H9 (cell line): ENCODE measurements at regions not wholly inside any gene's neighbourhood (a gene's known extent, or its start where the extent isn't known, plus 50 kb on each side); places are given as distances from the start of the nearest gene placed in this dataset.

Experiments
- DNase-seq: peaks from one replicate; pipeline ENCODE4 v3.0.0-alpha.2; 2017
- H2AFZ ChIP-seq: one replicate; pipeline ENCODE4 v1.6.1; 2013; ENCODE audit warnings: mild to moderate bottlenecking, low read length, control low read depth, moderate library complexity
- H2AK5ac ChIP-seq: 2 replicates; pipeline ENCODE4 v1.6.1; 2013; ENCODE audit warnings: low read length, control low read depth, mixed read lengths; ENCODE audit not compliant: insufficient read length
- H2BK120ac ChIP-seq: one replicate; pipeline ENCODE4 v1.6.1; 2013; ENCODE audit warnings: low read depth, mild to moderate bottlenecking, low read length, control low read depth, inconsistent platforms; ENCODE audit not compliant: poor library complexity, severe bottlenecking
- H2BK12ac ChIP-seq: 2 replicates; pipeline ENCODE4 v1.6.1; 2013; ENCODE audit warnings: low read length, control low read depth, mixed read lengths, low read depth; ENCODE audit not compliant: insufficient read length
- H2BK15ac ChIP-seq: 2 replicates; pipeline ENCODE4 v1.6.1; 2013; ENCODE audit warnings: low read depth, low read length, control low read depth
- H2BK20ac ChIP-seq: one replicate; pipeline ENCODE4 v1.6.1; 2013; ENCODE audit warnings: low read depth, mild to moderate bottlenecking, low read length, control low read depth, inconsistent platforms; ENCODE audit not compliant: poor library complexity, severe bottlenecking
- H2BK5ac ChIP-seq: 2 replicates; pipeline ENCODE4 v1.6.1; 2013; ENCODE audit warnings: low read length, control low read depth, mixed read lengths; ENCODE audit not compliant: insufficient read length
- H3K14ac ChIP-seq: 2 replicates; pipeline ENCODE4 v1.6.1; 2013; ENCODE audit warnings: low read length, control low read depth; ENCODE audit not compliant: insufficient read depth
- H3K18ac ChIP-seq: 2 replicates; pipeline ENCODE4 v1.6.1; 2013; ENCODE audit warnings: low read depth, mild to moderate bottlenecking, mixed read lengths, low read length, control low read depth; ENCODE audit not compliant: insufficient read length
- H3K23ac ChIP-seq: 2 replicates; pipeline ENCODE4 v1.6.1; 2013; ENCODE audit warnings: low read length, control low read depth, mixed read lengths, low read depth; ENCODE audit not compliant: insufficient read length
- H3K23me2 ChIP-seq: 2 replicates; pipeline ENCODE4 v1.6.1; 2013; ENCODE audit warnings: low read depth, mild to moderate bottlenecking, mixed read lengths, low read length, control low read depth; ENCODE audit not compliant: insufficient read length, poor library complexity, severe bottlenecking
- H3K27ac ChIP-seq: 2 replicates; pipeline ENCODE4 v1.5.1; 2013; ENCODE audit warnings: low read length, control low read depth, mixed read lengths, low read depth; ENCODE audit not compliant: insufficient read length
- H3K27me3 ChIP-seq: 2 replicates; pipeline ENCODE4 v1.6.1; 2013; ENCODE audit warnings: low read length, control low read depth, inconsistent platforms; ENCODE audit not compliant: insufficient read depth
- H3K4ac ChIP-seq: 2 replicates; pipeline ENCODE4 v1.6.1; 2013; ENCODE audit warnings: low read depth, mild to moderate bottlenecking, control low read depth, inconsistent platforms, low read length, moderate library complexity
- H3K4me1 ChIP-seq: 2 replicates; pipeline ENCODE4 v1.6.1; 2013; ENCODE audit warnings: low read length, control low read depth, inconsistent platforms; ENCODE audit not compliant: insufficient read depth
- H3K4me2 ChIP-seq: 2 replicates; pipeline ENCODE4 v1.6.1; 2013; ENCODE audit warnings: low read length, control low read depth, mixed read lengths; ENCODE audit not compliant: insufficient read length, insufficient read depth
- H3K56ac ChIP-seq: 2 replicates; pipeline ENCODE4 v1.6.1; 2013; ENCODE audit warnings: low read depth, mild to moderate bottlenecking, mixed read lengths, low read length, control low read depth; ENCODE audit not compliant: insufficient read length
- H3K79me1 ChIP-seq: 2 replicates; pipeline ENCODE4 v1.6.1; 2013; ENCODE audit warnings: low read depth, mild to moderate bottlenecking, moderate library complexity, low read length, control low read depth, inconsistent platforms; ENCODE audit not compliant: insufficient read depth, poor library complexity, severe bottlenecking
- H3K79me2 ChIP-seq: 2 replicates; pipeline ENCODE4 v1.6.1; 2013; ENCODE audit warnings: low read length, control low read depth, inconsistent platforms; ENCODE audit not compliant: insufficient read depth
- H3K9ac ChIP-seq: 2 replicates; pipeline ENCODE4 v1.6.1; 2013; ENCODE audit warnings: low read length, control low read depth, mixed read lengths; ENCODE audit not compliant: insufficient read length; ENCODE audit errors: extremely low read depth
- H3K9me3 ChIP-seq: one replicate; pipeline ENCODE4 v1.6.1; 2013; ENCODE audit warnings: low read depth, low read length, inconsistent platforms; ENCODE audit not compliant: control insufficient read depth
- H3T11ph ChIP-seq: one replicate; pipeline ENCODE4 v1.6.1; 2013; ENCODE audit warnings: mild to moderate bottlenecking, low read length, control low read depth, inconsistent platforms
- H4K20me1 ChIP-seq: one replicate; pipeline ENCODE4 v1.6.1; 2013; ENCODE audit not compliant: control insufficient read depth, insufficient read length, insufficient read depth
- H4K5ac ChIP-seq: 2 replicates; pipeline ENCODE4 v1.6.1; 2013; ENCODE audit warnings: low read depth, mild to moderate bottlenecking, mixed read lengths, low read length, control low read depth; ENCODE audit not compliant: insufficient read length
- H4K8ac ChIP-seq: replicated peaks from 2 replicates; pipeline ENCODE4 v1.6.1; 2013; ENCODE audit warnings: low read length, control low read depth, mixed read lengths, low read depth; ENCODE audit not compliant: insufficient read length
- H4K91ac ChIP-seq: 2 replicates; pipeline ENCODE4 v1.6.1; 2013; ENCODE audit warnings: low read depth, mild to moderate bottlenecking, moderate library complexity, mixed read lengths, low read length, control low read depth; ENCODE audit not compliant: insufficient read length
- H3K27ac Mint-ChIP-seq, 3 experiments: 2 replicates in 2 of 3; 3 replicates in 1 of 3; pipeline ENCODE4 v1.8.0; 2020 to 2021; ENCODE audit warnings: mixed read lengths in 3 of 3, mild to moderate bottlenecking in 1 of 3, moderate library complexity in 1 of 3
- H3K27me3 Mint-ChIP-seq: 2 replicates; pipeline ENCODE4 v1.8.0; 2021; ENCODE audit warnings: low read depth, mild to moderate bottlenecking, moderate library complexity, mixed read lengths
- H3K36me3 Mint-ChIP-seq, 3 experiments: 2 replicates in 2 of 3; 3 replicates in 1 of 3; pipeline ENCODE4 v1.8.0; 2020 to 2021; ENCODE audit warnings: low read depth in 3 of 3, mixed read lengths in 3 of 3; ENCODE audit not compliant: insufficient read depth in 1 of 3
- H3K4me1 Mint-ChIP-seq, 2 experiments: 2 replicates each; pipeline ENCODE4 v1.8.0; 2020; ENCODE audit warnings: mixed read lengths in 2 of 2
- H3K4me3 Mint-ChIP-seq, 2 experiments: 2 replicates in 1 of 2; 3 replicates in 1 of 2; pipeline ENCODE4 v1.8.0; 2020 to 2021; ENCODE audit warnings: mild to moderate bottlenecking in 2 of 2, mixed read lengths in 2 of 2, moderate library complexity in 1 of 2
- H3K9me3 Mint-ChIP-seq, 2 experiments: 2 replicates in 1 of 2; 3 replicates in 1 of 2; pipeline ENCODE4 v1.8.0; 2020; ENCODE audit warnings: mild to moderate bottlenecking in 2 of 2, mixed read lengths in 2 of 2, moderate library complexity in 1 of 2
- WGBS: extraction: QIAGEN DNeasy Blood & Tissue Kit; methylation state at CpG from one replicate; pipeline ENCODE4 v1.1.7; 2013; ENCODE audit warnings: missing lambda C conversion rate, low lambda C conversion rate, mixed read lengths; ENCODE audit not compliant: insufficient read length; ENCODE audit errors: extremely low coverage; 5-methylcytosine and 5-hydroxymethylcytosine counted together
- TF ChIP-seq, protein P1 (sequence below): fragments of 200-600 bp; sonication (generic); conservative IDR thresholded peaks from 3 replicates; pipeline ENCODE4 v1.8.0; 2021; ENCODE audit warnings: antibody characterized with exemption, mild to moderate bottlenecking

DNA sequence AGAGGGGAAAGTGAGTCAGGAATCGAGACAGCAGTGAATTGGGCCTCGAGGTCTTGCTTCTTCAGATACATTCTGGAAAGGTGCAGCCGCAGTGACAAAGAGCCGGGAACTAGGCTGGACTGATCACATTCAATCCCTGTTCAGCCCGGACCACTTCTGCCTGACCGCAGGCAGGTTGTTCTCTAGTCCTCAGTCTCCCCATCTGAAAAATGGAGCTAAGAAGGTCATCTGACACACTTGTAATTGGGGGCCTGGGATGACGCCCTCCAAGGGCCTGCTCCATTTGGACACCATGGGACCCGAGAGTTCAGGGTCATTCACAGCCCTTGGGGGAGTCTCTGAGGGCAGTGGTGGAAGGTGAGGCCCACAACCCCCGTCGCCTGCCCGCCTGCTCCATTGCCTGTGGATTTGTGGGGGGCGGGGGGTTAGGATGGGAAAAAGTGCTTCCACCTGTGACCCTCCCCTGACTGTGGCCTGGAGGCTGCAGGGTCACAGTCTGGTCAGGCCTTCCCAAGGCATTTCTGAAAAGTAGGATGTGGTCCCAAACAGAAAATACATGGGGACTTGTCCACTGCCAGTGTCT lies 87.9 kb upstream of the CSF3R start:
- Histone ChIP-seq H2AK5ac (no peak overlapping the region), H3K23me2 (no peaks in the 10 kb centered on the region), H3K14ac (no peak overlapping the region; the same call in 1 of the 2 replicates), H3K23ac (no peak overlapping the region), H3K79me2 (no peaks in the 10 kb centered on the region), H4K5ac (no peak overlapping the region), H2BK12ac (no peak overlapping the region), H3K4me1 (no peaks in the 10 kb centered on the region), H3K9ac (no peak overlapping the region), H3K9me3 (no peaks in the 10 kb centered on the region), H3K18ac (no peak overlapping the region), H4K20me1 (no peaks in the 10 kb centered on the region), H2BK120ac (no peak overlapping the region), H4K8ac (no peak overlapping the region), H3T11ph (no peak overlapping the region), H3K27me3 (no peaks in the 10 kb centered on the region), H2AFZ (no peak overlapping the region), H3K56ac (no peak overlapping the region), H2BK15ac (no peak overlapping the region), H3K27ac (no peak overlapping the region), H2BK20ac (no peak overlapping the region), H2BK5ac (no peak overlapping the region), H3K79me1 (no peaks in the 10 kb centered on the region), H4K91ac (no peak overlapping the region), H3K4me2 (no peak overlapping the region), H3K4ac (no peak overlapping the region)
- H3K4me3 Mint-ChIP-seq = no peak overlapping the region
- peaks cover 18 to 23% of the 10 kb centered on the region in 2 experiments for H3K4me1 Mint-ChIP-seq
- H3K9me3 Mint-ChIP-seq = no peaks in the 10 kb centered on the region
- no CpG with 5 or more reads among the region's 12 CpGs for WGBS
- H3K36me3 Mint-ChIP-seq = no peaks in the 10 kb centered on the region
- peaks cover 20% of the 10 kb centered on the region for H3K27me3 Mint-ChIP-seq
- TF ChIP-seq, protein P1, sequence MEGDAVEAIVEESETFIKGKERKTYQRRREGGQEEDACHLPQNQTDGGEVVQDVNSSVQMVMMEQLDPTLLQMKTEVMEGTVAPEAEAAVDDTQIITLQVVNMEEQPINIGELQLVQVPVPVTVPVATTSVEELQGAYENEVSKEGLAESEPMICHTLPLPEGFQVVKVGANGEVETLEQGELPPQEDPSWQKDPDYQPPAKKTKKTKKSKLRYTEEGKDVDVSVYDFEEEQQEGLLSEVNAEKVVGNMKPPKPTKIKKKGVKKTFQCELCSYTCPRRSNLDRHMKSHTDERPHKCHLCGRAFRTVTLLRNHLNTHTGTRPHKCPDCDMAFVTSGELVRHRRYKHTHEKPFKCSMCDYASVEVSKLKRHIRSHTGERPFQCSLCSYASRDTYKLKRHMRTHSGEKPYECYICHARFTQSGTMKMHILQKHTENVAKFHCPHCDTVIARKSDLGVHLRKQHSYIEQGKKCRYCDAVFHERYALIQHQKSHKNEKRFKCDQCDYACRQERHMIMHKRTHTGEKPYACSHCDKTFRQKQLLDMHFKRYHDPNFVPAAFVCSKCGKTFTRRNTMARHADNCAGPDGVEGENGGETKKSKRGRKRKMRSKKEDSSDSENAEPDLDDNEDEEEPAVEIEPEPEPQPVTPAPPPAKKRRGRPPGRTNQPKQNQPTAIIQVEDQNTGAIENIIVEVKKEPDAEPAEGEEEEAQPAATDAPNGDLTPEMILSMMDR = no peak
- DNase-seq = no peak
- H3K27ac Mint-ChIP-seq = no peak overlapping the region
